NCI-H748 (cell line): ENCODE measurements at regions not wholly inside any gene's neighbourhood (a gene's known extent, or its start where the extent isn't known, plus 50 kb on each side); places are given as distances from the start of the nearest gene placed in this dataset.

Source experiments
- DNase-seq: peaks from one replicate; lab custom pipeline; 2025; ENCODE audit not compliant: unreplicated experiment; lab: John Stamatoyannopoulos, UW

GRCh38 chr4:130563185-130563888, 1467.4 kb downstream of the C4orf33 start:
- peak; percentile 68 for DNase-seq

- DNase-seq, result no peak
Measured at GRCh38 chr4:130563889-130564418, 1468.0 kb downstream of the C4orf33 start.

- no peak for DNase-seq
Measured at GRCh38 chr4:130568746-130569145, 1472.8 kb downstream of the C4orf33 start.

GRCh38 chr4:130573742-130574141, 1477.8 kb downstream of the C4orf33 start:
- no peak for DNase-seq

GRCh38 chr4:130574215-130574614, 1478.3 kb downstream of the C4orf33 start:
- DNase-seq, result no peak

GRCh38 chr4:130576218-130576617, 1480.3 kb downstream of the C4orf33 start:
- DNase-seq, result peak; percentile 45

GRCh38 chr4:130591091-130591490, 1495.1 kb downstream of the C4orf33 start:
- DNase-seq, result no peak

- no peak for DNase-seq
Measured at GRCh38 chr4:130600706-130601105, 1504.8 kb downstream of the C4orf33 start.

- DNase-seq, result no peak
Measured at GRCh38 chr4:130603043-130603442, 1507.1 kb downstream of the C4orf33 start.

GRCh38 chr4:130608121-130608520, 1512.2 kb downstream of the C4orf33 start:
- DNase-seq, result no peak

- no peak for DNase-seq
Measured at GRCh38 chr4:130628531-130628930, 1532.6 kb downstream of the C4orf33 start.

GRCh38 chr4:130632731-130633604, 1537.0 kb downstream of the C4orf33 start:
- DNase-seq, result no peak

GRCh38 chr4:130636486-130636885, 1540.5 kb downstream of the C4orf33 start:
- no peak for DNase-seq

- DNase-seq, result no peak
Measured at GRCh38 chr4:130640592-130640991, 1544.6 kb downstream of the C4orf33 start.

- no peak for DNase-seq
Measured at GRCh38 chr4:130646886-130647285, 1550.9 kb downstream of the C4orf33 start.

GRCh38 chr4:130648570-130648969, 1552.6 kb downstream of the C4orf33 start:
- no peak for DNase-seq

- DNase-seq, result no peak
Measured at GRCh38 chr4:130653842-130654241, 1557.9 kb downstream of the C4orf33 start.

GRCh38 chr4:130659320-130659719, 1563.4 kb downstream of the C4orf33 start:
- no peak for DNase-seq

- no peak for DNase-seq
Measured at GRCh38 chr4:130668859-130669258, 1572.9 kb downstream of the C4orf33 start.

GRCh38 chr4:130675266-130675665, 1579.3 kb downstream of the C4orf33 start:
- DNase-seq, result peak; percentile 68

GRCh38 chr4:130689181-130689580, 1593.2 kb downstream of the C4orf33 start:
- no peak for DNase-seq

GRCh38 chr4:130698251-130698650, 1602.3 kb downstream of the C4orf33 start:
- DNase-seq, result no peak
